HG03103 (cell line): ENCODE measurements at regions not wholly inside any gene's neighbourhood (a gene's known extent, or its start where the extent isn't known, plus 50 kb on each side); places are given as distances from the start of the nearest gene placed in this dataset.

Experiments used
- ATAC-seq: cut with Tn5 transposase; IDR thresholded peaks from one replicate; pipeline ENCODE4 v1.9.1; 2021; ENCODE audit warnings: low read depth; ENCODE audit not compliant: unreplicated experiment

DNA sequence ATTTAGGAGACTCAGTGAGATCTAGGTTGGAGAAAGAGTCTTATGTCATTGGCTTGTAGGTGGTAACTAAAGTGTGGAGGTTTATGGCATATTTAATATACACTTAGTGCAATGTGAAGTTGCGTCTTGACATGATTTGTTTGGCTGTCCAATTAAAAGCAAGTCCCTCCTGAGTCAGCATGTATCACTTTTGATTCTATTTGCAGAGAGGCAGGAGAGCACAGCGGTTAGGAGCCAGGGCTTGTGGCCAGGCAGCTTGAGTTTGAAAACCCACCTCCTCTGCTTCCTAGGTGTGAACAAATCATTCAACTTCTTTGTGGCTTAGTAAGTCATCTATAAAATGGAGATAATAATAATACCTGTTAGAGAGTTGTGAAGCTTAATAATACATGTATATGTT, 68.5 kb upstream of the OTX2 start:
- no peak for ATAC-seq

DNA sequence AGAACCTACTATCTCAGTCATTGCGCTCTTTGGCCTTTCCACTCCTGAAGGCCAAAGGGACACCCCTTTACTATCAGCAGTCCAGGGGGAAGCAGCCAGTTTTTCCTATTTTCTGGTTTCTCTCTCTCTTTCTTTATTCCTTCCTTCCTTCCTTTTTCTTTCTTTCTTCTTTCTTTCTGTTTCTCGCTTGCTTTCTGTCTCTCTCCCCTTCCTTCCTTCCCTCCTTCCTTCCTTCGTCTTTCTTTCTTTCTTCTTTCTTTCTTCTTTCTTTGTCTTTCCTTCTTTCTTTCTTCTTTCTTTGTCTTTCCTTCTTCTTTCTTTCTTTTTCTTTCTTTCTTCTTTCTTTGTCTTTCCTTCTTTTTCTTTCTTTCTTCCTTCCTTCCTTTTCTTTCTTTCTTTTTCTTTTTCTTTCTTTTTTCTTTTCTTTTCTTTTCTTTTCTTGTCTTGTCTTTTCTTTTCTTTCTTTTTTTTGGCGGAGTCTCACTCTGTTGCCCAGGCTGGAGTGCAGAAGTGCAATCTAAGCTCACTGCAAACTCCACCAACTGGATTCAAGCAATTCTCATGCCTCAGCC, 64.9 kb upstream of the OTX2 start:
- ATAC-seq, result no peak

DNA sequence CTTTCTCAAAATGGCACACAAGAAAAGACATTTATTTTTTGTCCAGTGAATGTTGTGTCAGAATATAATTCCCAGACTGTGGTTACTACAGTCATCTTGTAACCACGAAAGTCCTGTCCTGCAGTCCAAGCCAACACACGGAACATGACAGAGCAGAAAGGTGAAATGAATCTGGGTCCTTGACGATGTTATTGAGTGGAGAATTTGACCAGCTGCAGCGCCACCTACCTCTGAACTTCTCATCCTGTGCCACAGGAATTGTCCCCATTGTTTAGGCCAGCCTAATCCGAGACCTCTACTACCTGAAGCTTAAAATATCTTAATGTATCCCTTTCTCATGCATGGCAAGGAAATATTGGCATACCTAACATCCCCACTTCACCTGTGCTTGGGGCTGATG, 64.1 kb upstream of the OTX2 start:
- ATAC-seq, result no peak

DNA sequence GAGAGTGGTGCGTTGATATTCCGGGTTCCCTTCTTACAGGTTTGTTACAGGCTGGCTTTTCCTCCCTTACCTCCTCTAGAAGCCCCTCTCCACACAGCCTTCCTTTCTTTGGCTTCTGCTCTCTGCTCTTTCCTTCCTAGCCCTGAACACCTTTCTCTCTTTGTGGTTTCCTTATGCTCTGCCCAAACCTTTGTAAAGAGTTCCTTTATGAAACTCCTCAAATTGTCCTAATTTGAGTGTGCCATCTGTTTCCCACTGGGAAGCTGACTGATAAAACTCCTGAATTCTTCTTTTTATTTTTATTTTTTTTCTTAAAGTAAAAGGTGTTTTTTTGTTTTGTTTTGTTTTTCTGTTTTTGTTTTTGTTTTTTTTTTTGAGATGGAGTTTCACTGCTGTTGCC, 60.1 kb upstream of the OTX2 start:
- ATAC-seq, result no peak

DNA sequence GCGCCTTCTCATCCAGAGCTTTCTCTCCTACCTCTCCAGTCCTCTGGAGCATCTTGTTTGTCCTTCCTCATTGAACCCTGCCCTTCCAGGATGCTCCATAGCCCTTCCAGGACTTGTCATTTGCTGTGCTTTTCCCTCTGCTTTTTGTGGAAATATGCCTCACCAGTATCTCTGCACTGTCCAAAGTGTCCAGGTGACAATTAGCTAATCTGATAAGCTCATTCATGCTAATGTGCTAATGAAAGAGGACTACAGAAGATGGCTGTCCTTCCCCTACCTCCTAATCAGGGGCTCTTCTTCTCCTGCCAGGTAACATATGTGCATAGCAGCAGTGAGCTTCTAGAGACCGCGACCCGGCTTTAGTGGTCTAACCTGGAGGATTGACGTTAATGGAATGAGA, 58.4 kb upstream of the OTX2 start:
- ATAC-seq, result no peak

DNA sequence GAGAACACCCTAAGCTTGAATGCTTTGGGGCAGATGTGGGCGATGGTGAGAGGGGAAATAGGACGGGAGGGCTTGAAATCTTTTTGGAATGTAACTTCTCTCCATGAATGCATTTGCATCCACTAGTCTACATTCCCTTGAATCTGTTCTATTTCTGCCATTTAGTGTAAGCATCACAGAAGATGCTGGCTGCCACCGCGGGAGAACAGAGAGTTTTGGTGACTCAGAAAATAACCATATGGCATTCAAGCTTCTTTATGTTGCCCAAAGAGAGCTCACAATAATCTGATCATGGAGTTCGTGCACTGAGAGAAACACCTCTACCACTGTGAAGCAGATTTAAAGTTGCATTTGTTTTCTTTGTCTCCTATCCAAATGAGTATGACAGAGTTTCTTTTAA, 52.6 kb upstream of the OTX2 start:
- ATAC-seq, result no peak

DNA sequence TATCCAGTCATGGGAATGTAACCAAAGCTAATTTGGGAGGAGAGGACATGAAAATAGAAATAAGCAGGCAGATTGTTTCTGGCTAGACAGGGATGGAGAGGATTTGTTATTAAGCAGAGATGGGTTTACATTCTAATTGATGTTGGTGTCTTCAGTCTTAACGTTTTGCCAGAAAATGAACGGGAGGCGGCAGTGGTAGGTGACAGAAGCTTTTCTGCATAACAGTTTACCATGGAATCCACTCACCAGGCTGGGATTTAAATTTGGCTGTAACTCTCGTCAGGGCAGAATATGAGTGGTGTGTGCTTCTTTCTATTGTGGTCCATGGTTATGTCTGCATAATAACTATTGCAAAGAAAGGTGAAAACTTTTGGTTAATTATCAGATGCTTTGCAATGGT, 50.2 kb upstream of the OTX2 start:
- no peak for ATAC-seq
